Activated effector memory CD4-positive, alpha-beta T cell treated with anti-CD3 and anti-CD28 coated beads, Interleukin-2, amount 50 U/mL, for 16 hours (primary cell): ENCODE measurements at regions not wholly inside any gene's neighbourhood (a gene's known extent, or its start where the extent isn't known, plus 50 kb on each side); places are given as distances from the start of the nearest gene placed in this dataset.
"Not testable (repeated sequence)": the region's sequence is repeated elsewhere in the genome, so short reads cannot be mapped to it uniquely, and the experiment has no call there.

ENCODE experiments used
- DNase-seq: peaks from one replicate; pipeline ENCODE4 v3.0.0-alpha.2; 2020

DNA sequence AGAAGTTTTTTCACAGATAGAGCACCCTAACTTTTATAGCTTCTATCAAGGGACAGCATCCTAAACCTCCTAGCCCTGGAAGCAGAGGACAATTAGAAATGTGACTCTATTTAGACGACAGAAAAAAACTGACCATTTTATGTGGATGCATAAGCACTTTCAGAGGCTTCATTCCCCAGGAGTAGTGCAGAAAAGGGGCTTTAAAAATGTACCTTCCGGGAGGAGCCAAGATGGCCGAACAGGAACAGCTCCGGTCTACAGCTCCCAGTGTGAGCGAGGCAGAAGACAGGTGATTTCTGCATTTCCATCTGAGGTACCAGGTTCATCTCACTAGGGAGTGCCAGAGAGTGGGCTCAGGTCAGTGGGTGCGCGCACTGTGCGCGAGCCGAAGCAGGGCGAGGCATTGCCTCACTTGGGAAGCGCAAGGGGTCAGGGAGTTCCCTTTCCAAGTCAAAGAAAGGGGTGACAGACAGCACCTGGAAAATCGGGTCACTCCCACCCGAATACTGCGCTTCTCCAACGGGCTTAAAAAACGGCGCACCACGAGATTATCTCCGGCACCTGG is 416.4 kb upstream of the C1orf87 start:
- not testable (repeated sequence) for DNase-seq

DNA sequence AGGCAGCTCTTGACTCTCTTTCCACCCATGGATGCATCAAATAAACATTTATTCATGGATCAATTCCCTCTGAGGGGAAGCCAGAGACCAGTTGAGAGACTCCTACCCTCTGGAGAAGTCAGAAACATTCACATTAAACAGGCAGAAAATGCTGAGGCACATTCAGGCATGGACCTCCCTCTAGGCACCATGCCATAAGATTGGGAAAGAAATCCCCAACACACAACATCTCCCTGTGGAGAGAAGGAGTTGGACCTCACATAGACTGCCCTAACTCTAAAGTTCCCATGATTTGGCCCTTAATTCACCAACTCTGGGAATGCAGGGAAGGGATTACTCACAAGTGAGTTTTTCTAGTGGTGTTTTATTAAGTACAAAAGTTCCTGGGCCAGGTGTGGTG is 415.3 kb upstream of the C1orf87 start:
- no peak for DNase-seq

DNA sequence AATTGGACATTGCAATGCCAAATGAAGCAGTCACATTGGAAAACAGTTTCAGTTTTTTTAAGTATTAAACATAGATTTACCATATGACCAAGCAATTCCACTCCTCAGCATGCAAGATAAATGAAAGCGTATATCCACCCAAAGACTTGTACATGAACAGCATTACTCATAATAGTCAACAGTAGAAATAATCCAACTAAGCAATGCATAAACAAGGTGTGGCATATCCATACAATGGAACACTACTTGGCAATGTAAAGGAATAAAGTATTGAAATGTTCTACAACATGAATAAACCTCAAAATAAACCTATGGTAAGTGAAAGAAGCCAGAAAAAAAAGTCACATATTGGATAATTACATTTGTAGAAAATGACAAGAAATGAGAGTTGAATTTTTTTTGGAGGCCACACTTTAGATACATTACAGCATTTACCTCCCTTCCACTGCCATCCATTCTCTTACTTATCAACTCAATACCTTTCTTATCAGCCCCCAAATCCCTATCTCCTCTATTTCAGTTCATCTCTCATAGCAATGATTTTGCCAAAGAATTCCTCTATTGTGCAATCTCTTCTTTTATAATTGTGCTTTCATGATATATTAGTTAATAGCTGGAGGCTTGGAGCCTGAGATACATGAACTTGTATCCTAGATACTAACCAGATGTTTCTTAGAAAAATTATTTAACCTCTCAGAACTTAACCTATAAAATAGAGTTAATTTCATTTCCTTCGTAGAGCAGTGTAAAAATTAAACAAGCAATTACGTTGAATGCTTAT is 414.2 kb upstream of the C1orf87 start:
- DNase-seq = no peak

DNA sequence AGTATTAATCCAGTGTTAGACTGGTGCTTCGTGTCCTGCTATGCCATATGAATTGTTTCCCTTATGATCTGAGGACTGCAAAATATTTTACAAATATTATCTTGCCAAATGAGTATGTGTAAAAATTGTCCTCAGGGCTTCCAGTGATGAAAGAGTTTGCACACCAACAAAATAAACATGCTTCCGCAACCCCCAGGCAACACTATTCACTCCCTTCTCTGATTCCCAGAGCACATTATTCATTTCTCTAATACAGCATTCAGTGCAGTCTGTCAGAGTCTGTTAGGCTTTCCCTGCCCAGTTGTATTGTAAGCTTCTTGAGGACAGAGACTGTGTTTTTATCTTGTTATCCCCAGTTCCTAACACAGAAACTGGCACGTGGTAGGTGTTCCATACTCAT is 409.9 kb upstream of the C1orf87 start:
- no peak for DNase-seq

DNA sequence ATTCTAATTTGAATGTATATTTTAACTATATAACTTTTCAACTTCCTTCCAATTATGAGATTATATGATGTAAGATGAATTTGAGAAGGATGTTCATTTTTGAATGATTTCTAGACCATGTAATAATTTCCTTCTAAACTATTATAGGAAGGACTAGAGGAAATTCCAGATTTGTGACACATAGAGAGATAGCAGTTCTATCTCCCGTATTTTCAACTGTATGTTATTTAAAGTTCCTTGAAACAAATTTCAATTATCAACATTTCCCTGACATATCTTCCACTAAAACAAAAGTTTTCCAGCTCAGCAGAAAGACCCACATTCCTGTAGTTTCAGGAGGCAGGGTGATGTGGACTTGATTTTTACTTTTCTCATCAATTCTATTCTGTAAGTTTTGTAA is 396.7 kb upstream of the C1orf87 start:
- no peak for DNase-seq

DNA sequence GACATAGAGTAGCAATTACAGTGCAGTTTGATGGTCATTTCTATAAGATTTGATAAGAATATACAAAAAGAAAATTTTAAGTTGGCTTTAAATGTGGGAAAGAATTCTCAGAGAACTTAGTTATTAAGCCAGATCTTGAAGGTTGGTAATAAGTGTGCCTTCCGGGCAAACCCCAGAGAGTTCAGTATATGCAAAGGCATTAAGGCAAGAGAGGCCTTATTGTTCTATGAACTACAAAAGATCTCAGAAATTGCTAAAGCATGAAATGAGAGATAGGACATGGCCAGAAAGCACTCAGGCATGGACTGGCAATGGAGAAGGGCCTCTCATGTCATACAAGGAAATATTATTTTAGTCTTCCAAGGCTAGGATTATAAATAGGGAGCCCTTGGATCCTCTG is 390.2 kb upstream of the C1orf87 start:
- no peak for DNase-seq

DNA sequence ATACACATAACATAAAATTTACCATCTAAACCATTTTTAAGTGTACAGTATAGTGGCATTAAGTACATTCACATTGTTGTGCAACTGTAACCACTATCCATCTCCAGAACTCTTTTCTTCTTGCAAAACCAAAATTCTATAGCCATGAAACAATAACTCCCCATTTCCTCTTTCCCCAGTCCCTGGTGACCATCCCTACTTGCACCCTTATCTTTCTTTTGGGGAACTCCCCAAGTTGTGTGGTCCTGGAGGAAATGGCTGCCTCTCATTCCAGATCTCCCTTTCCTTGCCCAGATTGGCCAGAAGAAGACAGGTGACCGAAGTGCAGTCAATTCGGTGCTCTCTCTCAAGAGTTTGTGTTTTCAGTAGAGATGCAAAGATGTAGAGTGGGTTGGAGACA is 389.6 kb upstream of the C1orf87 start:
- DNase-seq = no peak

DNA sequence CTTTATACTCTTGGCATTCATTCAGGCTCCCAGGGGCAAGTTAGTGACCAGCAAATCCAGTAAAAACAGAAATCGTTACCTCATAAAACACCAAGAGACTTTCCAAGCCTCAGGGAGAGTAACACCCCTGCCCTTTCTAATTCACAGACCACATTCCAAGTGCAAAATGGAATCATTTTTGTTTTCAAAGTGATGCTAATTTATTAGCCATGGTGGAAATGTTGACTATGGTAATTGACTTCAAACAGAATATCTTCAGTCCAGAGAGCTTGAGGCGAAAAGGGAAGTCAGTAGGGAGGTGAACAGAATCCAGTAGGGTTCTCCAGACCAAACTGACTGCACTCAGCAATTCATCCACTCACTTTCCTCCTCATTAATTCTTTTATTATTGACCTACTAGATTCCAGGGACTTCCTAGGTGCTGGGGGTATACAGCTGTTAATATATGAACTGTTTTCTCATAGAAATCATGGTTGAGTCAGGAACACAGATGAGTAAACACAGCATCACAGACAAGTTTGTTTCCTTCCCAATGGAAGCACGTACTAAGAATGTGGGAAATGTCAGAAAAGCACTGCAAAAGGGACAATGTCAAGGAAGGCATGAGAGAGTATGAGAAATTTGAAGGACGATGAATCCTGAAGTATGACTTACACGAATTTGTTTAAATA is 388.5 kb upstream of the C1orf87 start:
- no peak for DNase-seq

DNA sequence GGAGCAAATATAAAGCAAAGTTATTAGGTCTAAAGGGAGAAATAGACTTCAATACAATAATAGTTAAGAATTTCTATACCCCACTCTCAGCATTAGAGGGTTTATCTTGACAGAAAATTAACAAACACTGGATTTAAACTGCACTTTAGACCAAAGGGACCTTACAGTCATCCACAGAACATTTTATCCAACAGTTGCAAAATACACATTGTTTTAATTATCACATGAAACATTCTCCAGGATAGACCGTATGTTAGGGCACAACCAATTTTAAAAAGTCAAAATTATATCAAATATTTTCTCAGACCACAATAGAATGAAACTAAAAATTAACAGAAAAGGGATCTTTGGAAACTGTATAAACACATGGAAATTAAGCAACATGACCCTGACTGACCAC is 384.5 kb upstream of the C1orf87 start:
- no peak for DNase-seq

DNA sequence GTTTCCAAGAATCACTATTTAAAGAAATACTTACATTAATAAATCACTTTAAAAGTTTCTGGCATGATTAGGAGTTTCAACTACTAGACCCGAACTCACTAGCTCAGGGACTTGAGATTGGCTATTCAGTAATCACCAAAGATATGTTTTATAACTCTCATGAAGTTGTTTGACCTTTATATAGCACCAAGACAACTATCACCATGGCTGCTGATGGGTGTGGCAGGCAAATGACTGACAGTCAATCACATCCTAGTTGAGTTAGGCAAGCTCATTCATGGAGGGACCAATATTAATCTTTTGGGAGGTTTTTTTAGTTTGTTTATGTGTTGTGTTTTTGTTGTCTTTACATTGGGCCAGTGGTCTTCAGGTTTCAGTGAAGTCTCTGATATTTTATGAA is 376.3 kb upstream of the C1orf87 start:
- DNase-seq = no peak

DNA sequence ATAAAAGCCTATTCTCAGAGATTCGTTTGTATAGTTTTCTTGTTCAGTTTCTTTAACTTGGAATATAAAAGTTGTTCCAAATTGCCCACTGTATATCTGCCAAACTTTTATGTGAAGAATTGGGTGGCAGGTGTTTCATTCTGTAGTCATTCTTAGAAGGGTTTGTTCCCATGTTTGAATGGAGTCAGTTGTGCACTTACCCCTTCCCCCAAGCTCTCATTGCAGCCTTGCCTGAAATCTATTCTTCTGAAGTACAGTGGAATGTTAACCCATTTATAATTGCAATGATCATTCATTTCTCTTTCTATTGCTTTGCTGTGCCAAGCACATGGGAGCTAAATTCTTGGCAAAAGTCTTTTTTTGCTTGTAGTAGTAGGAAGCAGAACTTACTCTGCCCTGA is 375.3 kb upstream of the C1orf87 start:
- DNase-seq = no peak

DNA sequence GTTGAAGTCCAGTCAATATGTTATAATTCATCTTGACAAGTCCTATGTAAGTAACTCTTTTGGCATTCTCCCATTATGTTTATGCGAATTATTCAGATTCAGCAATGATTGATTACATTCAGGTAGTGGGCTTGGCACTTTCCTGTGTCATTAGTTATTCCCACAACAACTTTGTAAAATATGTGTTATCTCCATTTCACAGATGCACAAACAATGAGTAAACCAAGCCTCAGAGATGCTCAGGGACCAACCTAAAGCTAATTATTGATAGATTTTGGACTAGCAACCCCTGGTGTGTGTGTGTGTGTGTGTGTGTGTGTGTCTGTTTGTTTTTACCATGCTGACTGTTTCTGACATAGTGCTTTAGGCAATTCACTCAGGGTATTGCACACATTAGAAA is 371.1 kb upstream of the C1orf87 start:
- DNase-seq = no peak

DNA sequence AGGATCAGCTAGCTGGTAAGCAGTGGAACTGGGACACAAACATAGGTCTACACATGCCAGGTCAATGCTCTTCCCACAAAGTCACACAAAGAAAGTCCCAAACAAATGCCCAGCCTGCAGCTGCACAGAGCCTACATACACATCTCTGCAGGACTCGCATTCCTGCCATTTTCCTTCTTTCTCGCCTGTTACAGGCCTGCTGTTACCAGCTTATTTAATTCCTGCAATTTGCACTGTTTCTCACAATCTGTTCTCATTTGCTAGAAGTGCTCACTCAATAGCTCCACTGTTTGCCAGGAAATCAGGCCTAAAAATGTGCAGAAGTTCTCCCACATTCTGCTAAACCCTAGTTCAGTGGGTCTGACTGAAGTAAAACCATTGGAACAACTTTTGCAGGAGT is 362.6 kb upstream of the C1orf87 start:
- DNase-seq = no peak

DNA sequence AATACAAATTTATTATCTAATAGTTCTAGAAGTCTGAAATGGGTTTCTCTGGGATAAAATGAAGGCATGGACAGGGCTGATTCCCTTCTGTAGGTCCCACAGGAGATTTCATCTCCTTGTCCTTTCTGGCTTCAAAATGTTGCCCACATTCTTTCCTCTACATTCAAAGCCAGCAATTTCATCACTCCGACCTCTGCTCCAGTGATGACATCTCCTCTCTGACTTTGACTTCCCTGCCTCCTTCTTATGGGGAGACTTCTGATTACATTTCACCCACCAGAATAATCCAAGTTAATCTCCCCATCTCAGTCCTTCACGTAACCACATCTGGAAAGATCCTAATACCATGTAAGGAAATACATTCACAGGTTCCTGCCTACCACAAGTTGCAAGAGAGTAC is 358.0 kb upstream of the C1orf87 start:
- DNase-seq = no peak

DNA sequence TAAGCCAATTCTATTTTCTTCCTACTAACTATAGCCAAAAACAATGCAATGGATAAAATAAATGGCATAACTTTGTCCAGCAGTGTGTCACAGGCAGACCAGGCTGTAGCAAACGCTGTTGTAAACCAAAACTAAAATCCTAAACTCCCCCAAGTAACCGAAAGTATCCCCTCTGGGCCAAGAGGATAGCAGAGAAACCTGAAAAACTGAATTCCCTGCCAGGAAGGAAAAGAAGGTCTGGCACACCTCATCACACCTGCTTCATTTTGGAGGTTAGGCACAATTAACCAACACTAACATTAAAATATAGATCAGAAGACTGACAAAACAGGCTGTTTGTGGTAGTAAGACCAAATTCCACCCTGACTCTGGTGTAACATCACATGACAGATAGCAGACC is 356.8 kb upstream of the C1orf87 start:
- no peak for DNase-seq

DNA sequence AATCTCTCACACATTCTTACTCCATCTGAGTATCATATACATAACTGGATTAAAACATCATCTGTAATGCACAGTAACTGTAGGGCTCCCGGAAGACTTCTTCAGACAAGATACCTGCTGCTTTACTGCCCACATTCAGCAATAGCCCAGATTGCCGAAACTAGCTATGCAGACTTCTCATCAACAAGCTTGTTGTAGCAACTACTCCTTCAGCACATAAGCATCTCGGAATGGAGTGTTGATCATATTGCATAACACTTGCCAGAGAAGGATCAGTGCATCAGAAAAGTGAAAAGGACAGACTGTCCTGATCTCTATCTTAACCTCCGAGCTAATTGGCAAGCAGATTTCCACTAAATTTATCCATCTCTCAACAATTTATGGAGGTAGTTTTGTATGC is 354.6 kb upstream of the C1orf87 start:
- no peak for DNase-seq

DNA sequence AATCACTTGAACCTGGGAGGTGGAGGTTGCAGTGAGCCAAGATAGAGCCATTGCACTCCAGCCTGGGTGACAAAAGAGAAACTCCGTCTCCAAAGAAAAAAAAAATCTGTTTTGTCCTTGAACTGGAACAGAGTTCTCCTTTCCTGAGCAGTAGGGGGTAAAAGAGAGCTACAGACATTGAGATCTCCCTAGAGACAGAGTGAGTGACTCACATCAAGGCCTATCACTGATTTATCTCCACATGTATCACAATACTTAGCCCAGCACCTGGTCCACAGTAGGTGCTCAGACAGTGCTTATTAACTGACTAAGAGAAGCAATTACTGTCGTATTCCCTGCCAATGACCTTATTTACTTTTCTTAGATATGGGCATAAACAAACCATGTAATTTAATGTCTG is 354.1 kb upstream of the C1orf87 start:
- DNase-seq = no peak

DNA sequence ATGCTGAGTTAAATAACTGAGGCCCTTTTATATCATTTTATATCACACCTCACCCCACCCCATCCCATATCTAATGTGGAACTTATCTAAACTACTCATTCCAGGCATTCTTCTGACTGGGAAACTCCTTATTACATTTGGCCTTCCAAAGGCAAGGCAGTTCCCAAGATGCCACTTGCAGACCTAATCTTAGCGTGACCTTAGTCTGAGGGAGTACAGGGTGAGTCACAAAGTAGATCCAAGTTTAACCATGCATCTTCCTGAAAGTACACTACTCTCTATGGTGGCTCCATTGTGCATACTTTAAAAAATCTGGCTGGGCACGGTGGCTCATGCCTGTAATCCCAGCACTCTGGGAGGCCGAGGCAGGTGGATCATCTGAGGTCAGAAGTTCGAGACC is 353.6 kb upstream of the C1orf87 start:
- DNase-seq = no peak

DNA sequence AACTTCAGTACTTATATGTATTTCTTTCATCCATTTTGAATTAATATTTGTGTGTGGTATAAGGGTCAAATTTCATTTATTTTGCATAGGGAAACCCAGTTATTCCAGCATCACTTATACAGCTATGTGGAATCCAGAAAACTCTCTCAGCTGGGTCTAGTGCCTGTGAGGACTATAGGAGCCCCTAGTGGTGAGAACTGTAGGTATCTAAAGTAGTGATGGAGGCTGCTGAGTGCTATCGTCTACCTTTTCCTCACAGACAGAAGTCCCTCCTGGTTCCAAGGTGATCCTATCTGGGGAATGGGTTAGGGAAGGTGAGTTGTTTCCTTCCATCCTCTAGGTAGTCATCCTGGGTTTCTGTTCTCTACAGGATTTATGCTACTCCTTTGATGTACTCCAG is 352.0 kb upstream of the C1orf87 start:
- no peak for DNase-seq

DNA sequence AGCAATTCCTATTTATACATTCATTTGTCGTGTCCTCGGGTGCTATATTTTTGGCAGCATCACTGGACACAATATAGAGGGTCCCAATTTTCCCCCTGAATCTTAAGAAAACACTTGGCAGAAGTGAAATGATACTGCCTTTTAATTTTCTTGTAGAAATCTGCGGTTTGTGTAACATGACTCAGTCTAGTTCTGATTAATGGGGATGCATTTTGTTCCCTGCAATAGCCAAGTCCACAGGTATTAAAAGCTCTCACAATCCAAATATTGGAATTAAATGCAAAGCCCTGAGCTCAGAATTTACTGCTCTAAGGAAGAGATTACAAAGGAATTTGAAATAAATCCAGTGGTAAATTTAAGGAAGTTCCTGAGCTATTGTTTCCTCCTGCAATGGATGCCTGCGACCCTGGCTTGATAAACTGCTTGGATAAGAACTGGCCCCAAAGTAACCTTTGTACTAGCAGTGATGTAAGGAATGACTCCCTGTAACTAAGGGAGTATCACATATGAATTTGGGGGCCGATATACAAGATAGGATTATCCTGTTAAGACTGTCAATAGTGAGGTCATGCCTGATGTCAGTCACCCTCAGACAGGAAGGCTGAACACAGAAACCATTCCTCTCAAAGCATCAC is 349.7 kb upstream of the C1orf87 start:
- no peak for DNase-seq

DNA sequence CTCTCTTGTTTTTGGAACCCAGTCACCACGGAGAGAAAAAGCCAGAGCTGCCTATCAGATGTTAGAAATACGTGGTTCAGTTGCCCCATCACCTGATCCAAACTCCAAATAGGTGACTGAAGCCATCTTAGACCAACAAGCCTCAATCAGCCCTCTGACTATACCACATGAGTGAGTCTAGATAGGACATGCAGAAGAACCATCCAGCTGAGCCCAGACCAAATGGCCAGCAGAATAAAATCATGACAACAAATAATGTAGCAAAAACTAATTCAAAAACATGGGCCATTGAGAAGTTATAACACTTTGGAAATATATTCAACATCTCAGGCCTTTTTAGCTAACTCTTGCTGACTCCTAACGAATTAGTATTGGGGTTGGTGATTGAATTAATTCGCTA is 348.4 kb upstream of the C1orf87 start:
- DNase-seq = no peak

DNA sequence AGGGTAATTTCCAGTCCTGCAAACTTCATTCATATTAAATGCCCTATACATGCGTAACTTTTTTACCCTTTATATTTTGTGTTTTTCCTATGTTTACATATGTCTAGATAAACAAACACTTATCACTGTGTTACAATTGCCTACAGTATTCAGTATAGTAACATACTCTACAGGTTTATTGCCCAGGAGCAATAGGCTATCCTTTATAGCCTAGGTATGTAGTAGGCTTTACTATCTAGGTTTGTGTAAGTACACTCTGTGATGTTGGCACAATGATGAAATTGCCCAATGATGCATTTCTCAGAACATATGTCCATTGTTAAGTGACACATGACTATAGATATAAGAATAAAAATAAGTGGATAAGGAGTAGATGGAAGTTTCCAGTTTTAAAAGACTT is 345.5 kb upstream of the C1orf87 start:
- no peak for DNase-seq

DNA sequence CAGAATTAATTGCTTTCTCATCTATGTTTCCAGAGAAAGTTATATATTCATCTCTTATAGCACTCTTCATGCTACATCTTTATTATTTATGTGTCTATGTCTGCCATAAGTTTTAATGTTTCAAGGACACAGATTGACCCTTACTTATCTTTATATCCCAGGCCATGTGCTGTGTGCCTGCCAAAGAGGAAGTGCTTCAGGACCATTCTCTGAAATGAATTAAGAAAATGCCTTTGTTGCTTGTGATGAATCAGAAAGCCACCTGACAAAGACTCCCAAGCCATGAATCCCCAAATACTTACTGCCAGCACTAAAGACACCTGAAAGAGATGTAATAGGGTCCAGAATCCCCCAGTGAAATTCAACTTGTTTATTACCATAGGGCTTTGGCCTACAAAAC is 342.1 kb upstream of the C1orf87 start:
- DNase-seq = no peak

DNA sequence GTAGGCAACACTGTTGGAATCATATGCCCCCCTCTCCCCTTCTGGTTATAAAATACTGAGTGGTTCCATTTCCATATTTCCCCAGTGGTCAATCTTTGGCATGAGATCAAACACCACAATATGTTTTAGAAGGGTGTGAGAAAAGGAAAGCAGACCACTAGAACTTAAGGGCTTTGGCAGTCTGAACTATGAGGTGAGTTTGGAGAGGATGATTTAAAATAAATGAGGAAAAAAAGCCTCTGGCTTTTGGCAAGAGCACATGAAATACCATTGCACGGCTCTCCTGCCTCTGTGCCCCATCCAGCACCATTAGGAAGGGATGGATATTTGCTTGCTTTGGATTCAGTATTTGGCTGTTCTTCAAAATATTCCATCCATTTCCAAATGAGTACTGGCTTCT is 339.5 kb upstream of the C1orf87 start:
- DNase-seq = no peak
